ENCODE measurements at regions not wholly inside any gene's neighbourhood (a gene's known extent, or its start where the extent isn't known, plus 50 kb on each side); places are given as distances from the start of the nearest gene placed in this dataset.

DNA sequence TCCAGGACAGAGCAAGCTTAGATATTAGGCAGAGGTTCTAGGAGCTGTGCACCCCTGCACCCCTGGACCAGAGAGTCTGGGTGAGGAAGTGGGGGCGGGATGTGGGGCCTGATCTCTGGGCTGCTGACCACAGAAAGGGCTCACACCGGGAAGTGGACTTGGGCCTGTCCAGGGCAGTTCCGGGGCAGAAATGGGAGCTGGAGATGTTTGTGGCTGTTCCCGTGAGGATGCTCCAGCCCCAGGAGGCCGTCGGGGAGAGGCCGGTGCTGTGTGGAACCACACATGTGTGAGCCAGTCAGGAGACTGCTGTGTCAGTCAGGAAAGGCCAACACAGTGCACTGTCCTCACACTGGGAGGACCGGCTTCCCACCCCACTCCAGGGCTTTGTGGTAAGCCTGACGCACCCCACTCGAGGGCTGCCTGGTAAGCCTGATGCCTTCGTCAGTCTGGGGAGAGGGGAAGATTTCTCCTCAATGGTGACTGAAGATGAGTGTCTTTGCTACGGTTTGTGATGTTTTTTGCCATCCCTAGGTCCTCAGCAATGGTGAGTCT lies 741.0 kb downstream of the BRD1 start:
- intact Hi-C loops (cut with micrococcal nuclease): no loop called here
- peaks cover 57% of the 10 kb centered on the region for H3K9me3 ChIP-seq (ENCODE audit: control insufficient read depth, insufficient read depth, low read length)

More for the DNA sequence above, 741.0 kb downstream of the BRD1 start:
- Histone ChIP-seq H3K79me1 (ENCODE audit: low read depth in 1 of 2, low read length in 2 of 2) (no peaks in the 10 kb centered on the region), H3K56ac (ENCODE audit: extremely low read depth, insufficient read depth, low read length) (no peak overlapping the region), H3K23ac (ENCODE audit: low read depth, low read length) (no peak overlapping the region), H2AFZ (replicated peaks; ENCODE audit: low read length, poor library complexity) (no peak overlapping the region), H2BK15ac (ENCODE audit: low read depth, low read length) (no peak overlapping the region), H4K5ac (ENCODE audit: low read depth, low read length) (no peak overlapping the region), H2BK5ac (ENCODE audit: low read depth, low read length, poor library complexity, severe bottlenecking) (no peak overlapping the region), H2AK5ac (ENCODE audit: low read depth, low read length) (no peak overlapping the region), H3K27me3 (ENCODE audit: control insufficient read depth, insufficient read depth, low read length) (no peaks in the 10 kb centered on the region), H2BK120ac (ENCODE audit: low read depth, low read length) (no peak overlapping the region), H3K9me1 (ENCODE audit: insufficient read depth, low read length) (no peaks in the 10 kb centered on the region), H3K14ac (replicated peaks; ENCODE audit: low read depth, low read length) (no peak overlapping the region), H3K4me3 (ENCODE audit: insufficient read depth, low read depth, low read length) (no peak overlapping the region), H3K27ac (ENCODE audit: insufficient read depth, low read length) (no peak overlapping the region), H3K18ac (ENCODE audit: low read depth, low read length) (no peak overlapping the region), H4K91ac (ENCODE audit: insufficient read depth, low read depth, low read length) (no peak overlapping the region), H3K9ac (ENCODE audit: low read depth, low read length) (no peak overlapping the region), H2BK20ac (ENCODE audit: low read depth, low read length) (no peak overlapping the region), H4K20me1 (ENCODE audit: insufficient read depth, low read length) (no peaks in the 10 kb centered on the region), H3K36me3 (ENCODE audit: control insufficient read depth, insufficient read depth, low read length) (no peaks in the 10 kb centered on the region), H3K4me1 (ENCODE audit: control insufficient read depth, insufficient read depth, low read length) (no peaks in the 10 kb centered on the region), H3K4me2 (ENCODE audit: low read depth, low read length) (no peak overlapping the region), H2AK9ac (replicated peaks; ENCODE audit: low read depth, low read length, poor library complexity) (no peak overlapping the region), H3K4ac (ENCODE audit: low read depth, low read length) (no peak overlapping the region), H4K8ac (ENCODE audit: low read depth in 2 of 2, low read length in 2 of 2) (no peak overlapping the region)
- WGBS, 2 experiments (ENCODE audit: extremely low coverage in 2 of 2, insufficient read length in 1 of 2): 40% methylated on average over 2 of the region's 12 CpGs; no CpG with 5 or more reads in 1 of the 2 experiments
- no TSS peak for BruUV-seq (replicated peaks)
- DNase-seq (no peak), ATAC-seq (ENCODE audit: low read depth) (no peak)
- POLR2A ChIA-PET (ENCODE audit: unreplicated experiment): no interaction called here
- dilution Hi-C loops (cut with HindIII; ENCODE audit: low sequenced_read_pairs, unreplicated experiment): no loop called here
- TF ChIP-seq MAZ (IDR thresholded peaks at IDR 0.05; ENCODE audit: borderline replicate concordance, low read depth, low read length): no peak
- no peak for TF ChIP-seq NFE2L2 (IDR thresholded peaks at IDR 0.05; ENCODE audit: low read depth, low read length)
- no peak for TF ChIP-seq SMC3 (IDR thresholded peaks at IDR 0.05; ENCODE audit: low read depth, low read length)
- TF ChIP-seq MAFK (IDR thresholded peaks at IDR 0.05; ENCODE audit: low read depth, low read length): no peak
- no peak for TF ChIP-seq POLR2A (IDR thresholded peaks at IDR 0.05; ENCODE audit: low read depth, low read length)
- no peak for TF ChIP-seq CHD1 (IDR thresholded peaks at IDR 0.05; ENCODE audit: low read depth, low read length)
- TF ChIP-seq, protein P1, sequence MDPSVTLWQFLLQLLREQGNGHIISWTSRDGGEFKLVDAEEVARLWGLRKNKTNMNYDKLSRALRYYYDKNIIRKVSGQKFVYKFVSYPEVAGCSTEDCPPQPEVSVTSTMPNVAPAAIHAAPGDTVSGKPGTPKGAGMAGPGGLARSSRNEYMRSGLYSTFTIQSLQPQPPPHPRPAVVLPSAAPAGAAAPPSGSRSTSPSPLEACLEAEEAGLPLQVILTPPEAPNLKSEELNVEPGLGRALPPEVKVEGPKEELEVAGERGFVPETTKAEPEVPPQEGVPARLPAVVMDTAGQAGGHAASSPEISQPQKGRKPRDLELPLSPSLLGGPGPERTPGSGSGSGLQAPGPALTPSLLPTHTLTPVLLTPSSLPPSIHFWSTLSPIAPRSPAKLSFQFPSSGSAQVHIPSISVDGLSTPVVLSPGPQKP (IDR thresholded peaks at IDR 0.05; ENCODE audit: borderline replicate concordance, low read depth, low read length): no peak
- CTCF ChIA-PET: no interaction called here
- in situ Hi-C loops (cut with MboI; ENCODE audit: low sequenced_read_pairs): no loop called here

Measured in IMR-90 (cell line).